ENCODE measurements at regions not wholly inside any gene's neighbourhood (a gene's known extent, or its start where the extent isn't known, plus 50 kb on each side); places are given as distances from the start of the nearest gene placed in this dataset.
"Not testable (repeated sequence)": the region's sequence is repeated elsewhere in the genome, so short reads cannot be mapped to it uniquely, and the experiment has no call there.

GRCh38 chr1:187051618-187052232 lies 223.0 kb downstream of the PLA2G4A start:
- peak; percentile 37 for DNase-seq (ENCODE audit: low spot score)
- TF ChIP-seq CTCF (IDR thresholded peaks at IDR 0.05; ENCODE audit: extremely low read depth, missing control alignments), result peak; percentile 9

GRCh38 chr1:187053876-187054275 lies 225.1 kb downstream of the PLA2G4A start:
- DNase-seq (ENCODE audit: low spot score), result no peak

GRCh38 chr1:187054862-187055757 lies 226.4 kb downstream of the PLA2G4A start:
- no peak for TF ChIP-seq CTCF (IDR thresholded peaks at IDR 0.05; ENCODE audit: extremely low read depth, missing control alignments)
- DNase-seq (ENCODE audit: low spot score), result no peak

More at GRCh38 chr1:187053876-187054275, 225.1 kb downstream of the PLA2G4A start:
- no peak for TF ChIP-seq CTCF (IDR thresholded peaks at IDR 0.05; ENCODE audit: extremely low read depth, missing control alignments)

DNA sequence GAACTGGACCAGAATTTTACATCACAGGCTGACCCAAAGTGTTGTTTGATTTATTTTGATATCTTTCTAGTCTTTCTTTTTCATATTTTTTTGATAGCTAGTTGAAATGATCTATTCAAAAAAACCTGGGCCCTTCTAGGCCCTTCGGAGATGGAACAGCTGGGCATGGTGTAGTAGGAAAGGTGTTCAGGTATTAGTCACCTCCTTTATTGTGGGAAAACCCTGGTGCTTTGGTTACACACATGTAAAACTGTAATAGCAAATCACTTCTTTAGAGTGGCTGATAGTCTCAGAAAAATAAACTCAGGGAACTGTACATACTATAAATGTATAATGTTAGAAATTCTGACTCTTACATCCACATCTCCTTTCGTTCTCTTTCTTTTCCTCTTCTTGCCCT lies 234.5 kb downstream of the PLA2G4A start:
- DNase-seq (ENCODE audit: low spot score), result no peak
- TF ChIP-seq CTCF (IDR thresholded peaks at IDR 0.05; ENCODE audit: extremely low read depth, missing control alignments), result no peak

GRCh38 chr1:187067160-187067559 lies 238.4 kb downstream of the PLA2G4A start:
- DNase-seq (ENCODE audit: low spot score), result no peak
- no peak for TF ChIP-seq CTCF (IDR thresholded peaks at IDR 0.05; ENCODE audit: extremely low read depth, missing control alignments)

DNA sequence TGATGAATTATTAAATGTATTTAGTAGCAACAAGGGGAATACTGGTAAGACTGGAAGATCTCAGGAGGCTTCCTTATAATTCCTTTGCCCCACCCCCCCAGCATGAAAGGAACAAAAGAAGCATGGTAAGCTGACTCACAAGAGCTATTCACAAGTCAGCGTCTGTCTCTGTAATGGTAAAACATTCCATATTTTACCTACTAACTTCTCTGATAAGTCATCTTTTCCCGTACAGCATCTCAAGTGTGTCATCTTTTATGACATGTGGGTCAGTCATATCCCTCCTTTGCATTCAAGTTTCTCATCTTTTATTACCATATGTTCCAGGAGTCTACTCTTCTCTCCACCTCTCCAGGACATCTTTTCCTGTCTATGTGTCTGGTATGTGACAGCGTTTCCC lies 241.3 kb downstream of the PLA2G4A start:
- no peak for DNase-seq (ENCODE audit: low spot score)
- no peak for TF ChIP-seq CTCF (IDR thresholded peaks at IDR 0.05; ENCODE audit: extremely low read depth, missing control alignments)

- not testable (repeated sequence) for DNase-seq (ENCODE audit: low spot score)
These were observed 243.7 kb downstream of the PLA2G4A start for GRCh38 chr1:187072262-187073034.

- DNase-seq (ENCODE audit: low spot score), result not testable (repeated sequence)
These were observed 244.3 kb downstream of the PLA2G4A start for GRCh38 chr1:187073035-187073560.

DNA sequence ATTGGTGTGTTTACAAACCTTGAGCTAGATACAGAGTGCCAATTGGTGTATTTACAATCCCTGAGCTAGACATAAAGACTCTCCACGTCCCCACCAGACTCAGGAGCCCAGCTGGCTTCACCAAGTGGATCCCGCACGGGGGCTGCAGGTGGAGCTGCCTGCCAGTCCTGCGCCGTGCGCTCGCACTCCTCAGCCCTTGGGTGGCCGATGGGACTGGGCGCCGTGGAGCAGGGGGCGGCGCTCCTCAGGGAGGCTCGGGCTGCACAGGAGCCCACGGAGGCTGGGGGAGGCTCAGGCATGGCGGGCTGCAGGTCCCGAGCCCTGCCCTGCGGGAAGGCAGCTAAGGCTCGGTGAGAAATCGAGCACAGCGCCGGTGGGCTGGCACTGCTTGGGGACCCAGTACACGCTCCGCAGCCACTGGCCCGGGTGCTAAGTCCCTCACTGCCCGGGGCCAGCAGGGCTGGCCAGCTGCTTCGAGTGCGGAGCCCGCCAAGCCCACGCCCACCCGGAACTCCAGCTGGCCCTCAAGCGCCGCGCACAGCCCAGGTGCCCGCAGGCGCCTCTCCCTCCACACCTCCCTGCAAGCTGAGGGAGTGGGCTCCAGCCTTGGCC lies 245.0 kb downstream of the PLA2G4A start:
- DNase-seq (ENCODE audit: low spot score), result not testable (repeated sequence)
